SK-N-SH (cell line): ENCODE measurements at regions not wholly inside any gene's neighbourhood (a gene's known extent, or its start where the extent isn't known, plus 50 kb on each side); places are given as distances from the start of the nearest gene placed in this dataset.

Source experiments
- CTCF ChIA-PET: fragments of 300-600, 350-600 bp; formaldehyde crosslinking; extraction: SDS; loops from one replicate; lab custom pipeline; 2021; lab: Yijun Ruan, JAX
- POLR2A ChIA-PET: fragments of 350-600 bp; sonication (Branson Sonifier 250); formaldehyde crosslinking; extraction: SDS; loops from one replicate; lab custom pipeline; 2020; ENCODE audit warnings: antibody characterized with exemption, inconsistent platforms; lab: Yijun Ruan, JAX
- DNase-seq: peaks from one replicate; pipeline ENCODE4 v3.0.0; 2012
- H2AFZ ChIP-seq: fragments of 200-600 bp; sonication (generic); 2 replicates; pipeline ENCODE4 v1.8.1; 2016; ENCODE audit warnings: antibody characterized with exemption, mild to moderate bottlenecking, low read depth
- H3F3A ChIP-seq: fragments of 200-600 bp; sonication (generic); replicated peaks from 2 replicates; pipeline ENCODE3; 2016; ENCODE audit warnings: antibody characterized with exemption, mild to moderate bottlenecking; ENCODE audit not compliant: insufficient read depth
- H3K27ac ChIP-seq, 2 experiments: fragments of 200-500 bp in 1 of 2; fragments of 200-600 bp in 1 of 2; sonication (Bioruptor generic) in 1 of 2; sonication (generic), shearing (Covaris generic) in 1 of 2; 2 replicates each; pipeline versions ENCODE4 v1.5.1 to v1.6.1; 2014 to 2016; ENCODE audit warnings: low read depth in 2 of 2, inconsistent platforms in 1 of 2, low read length in 1 of 2, mild to moderate bottlenecking in 1 of 2, mixed read lengths in 1 of 2
- H3K27me3 ChIP-seq: fragments of 200-600 bp; sonication (generic), shearing (Covaris generic); 2 replicates; pipeline ENCODE4 v1.6.1; 2016; ENCODE audit warnings: mixed run types; ENCODE audit not compliant: insufficient read depth
- H3K36me3 ChIP-seq, 2 experiments: fragments of 200-500 bp in 1 of 2; fragments of 200-600 bp in 1 of 2; sonication (Bioruptor generic) in 1 of 2; sonication (generic) in 1 of 2; replicated peaks in 1 of 2; 2 replicates each; pipeline versions ENCODE3 to v1.5.1; 2014 to 2016; ENCODE audit warnings: low read length in 1 of 2, mild to moderate bottlenecking in 1 of 2; ENCODE audit not compliant: insufficient read depth in 2 of 2, control insufficient read depth in 1 of 2
- H3K4me1 ChIP-seq, 2 experiments: fragments of 200-500 bp in 1 of 2; fragments of 200-600 bp in 1 of 2; sonication (Bioruptor generic) in 1 of 2; sonication (generic), shearing (Covaris generic) in 1 of 2; 2 replicates each; pipeline versions ENCODE4 v1.5.1 to v1.6.1; 2014 to 2016; ENCODE audit warnings: low read depth in 1 of 2, low read length in 1 of 2, mixed run types in 1 of 2; ENCODE audit not compliant: insufficient read depth in 2 of 2, control insufficient read depth in 1 of 2
- H3K4me2 ChIP-seq: fragments of 200-600 bp; sonication (generic), shearing (Covaris generic); 2 replicates; pipeline ENCODE4 v1.6.1; 2017; ENCODE audit warnings: mixed run types
- H3K4me3 ChIP-seq, 2 experiments: fragments of 200-500 bp in 1 of 2; fragments of 200-600 bp in 1 of 2; sonication (Bioruptor generic) in 1 of 2; sonication (generic), shearing (Covaris generic) in 1 of 2; 2 replicates each; pipeline versions ENCODE4 v1.5.1 to v1.8.1; 2014 to 2016; ENCODE audit warnings: low read depth in 2 of 2, inconsistent platforms in 1 of 2, low read length in 1 of 2, mild to moderate bottlenecking in 1 of 2, mixed read lengths in 1 of 2, moderate library complexity in 1 of 2
- H3K79me2 ChIP-seq: fragments of 200-600 bp; sonication (generic); 2 replicates; pipeline ENCODE4 v1.8.1; 2017; ENCODE audit warnings: mild to moderate bottlenecking; ENCODE audit not compliant: insufficient read depth
- H3K9ac ChIP-seq: fragments of 200-600 bp; sonication (generic); 2 replicates; pipeline ENCODE4 v1.6.1; 2017; ENCODE audit warnings: mixed run types
- H3K9me2 ChIP-seq: fragments of 200-600 bp; sonication (generic); 2 replicates; pipeline ENCODE4 v1.6.1; 2017; ENCODE audit warnings: mixed run types
- H3K9me3 ChIP-seq: fragments of 200-600 bp; sonication (generic); 2 replicates; pipeline ENCODE4 v1.6.1; 2017; ENCODE audit warnings: mixed run types, mild to moderate bottlenecking, moderate library complexity
- H4K20me1 ChIP-seq: fragments of 200-600 bp; sonication (generic); 2 replicates; pipeline ENCODE4 v1.6.1; 2017; ENCODE audit warnings: mild to moderate bottlenecking, mixed run types; ENCODE audit not compliant: insufficient read depth
- EP300 ChIP-seq, 2 experiments: IDR thresholded peaks; 2 replicates each; pipeline versions ENCODE4 v1.4.0 to v1.6.1; 2012; ENCODE audit warnings: borderline replicate concordance in 1 of 2, low read depth in 1 of 2, low read length in 1 of 2
- EZH2phosphoT487 ChIP-seq: fragments of 200-600 bp; sonication (generic); IDR thresholded peaks from 2 replicates; pipeline ENCODE4 v1.6.1; 2017; ENCODE audit warnings: low read depth, mixed run types, mild to moderate bottlenecking, antibody characterized with exemption, moderate library complexity, borderline replicate concordance
- FOXM1 ChIP-seq: IDR thresholded peaks from 2 replicates; pipeline ENCODE4 v1.4.0; 2012; ENCODE audit warnings: low read depth, mild to moderate bottlenecking
- GABPA ChIP-seq: IDR thresholded peaks from 2 replicates; pipeline ENCODE4 v1.4.0; 2012; ENCODE audit warnings: low read depth, mild to moderate bottlenecking
- JUND ChIP-seq: IDR thresholded peaks from 2 replicates; pipeline ENCODE4 v1.4.0; 2012
- POLR2AphosphoS5 ChIP-seq: IDR thresholded peaks from 2 replicates; pipeline ENCODE4 v1.6.1; 2012; ENCODE audit warnings: low read depth, low read length
- RFX5 ChIP-seq: IDR thresholded peaks from 2 replicates; pipeline ENCODE4 v1.6.1; 2012; ENCODE audit warnings: mild to moderate bottlenecking, improper control_type of control experiment, low read length
- RXRA ChIP-seq: IDR thresholded peaks from 2 replicates; pipeline ENCODE4 v1.4.0; 2012; ENCODE audit warnings: low read depth, mild to moderate bottlenecking, borderline replicate concordance
- TCF12 ChIP-seq: IDR thresholded peaks from 2 replicates; pipeline ENCODE4 v1.4.0; 2012
- YY1 ChIP-seq: IDR thresholded peaks from 2 replicates; pipeline ENCODE4 v1.4.0; 2012; ENCODE audit warnings: low read depth, mild to moderate bottlenecking
- WGBS: methylation state at CpG from one replicate; pipeline ENCODE4 v1.1.6; 2017; ENCODE audit warnings: low lambda C conversion rate; 5-methylcytosine and 5-hydroxymethylcytosine counted together
- TF ChIP-seq, protein P1 (sequence below): IDR thresholded peaks from 2 replicates; pipeline ENCODE4 v1.6.1; 2012; ENCODE audit warnings: mild to moderate bottlenecking, low read depth, low read length, moderate library complexity
- TF ChIP-seq, protein P2 (sequence below): IDR thresholded peaks from 2 replicates; pipeline ENCODE4; 2012
- TF ChIP-seq, protein P3 (sequence below): fragments of 150-350 bp; IDR thresholded peaks from 2 replicates; pipeline ENCODE4 v1.6.1; 2017; ENCODE audit warnings: antibody characterized with exemption, low read length, low read depth, borderline replicate concordance
- TF ChIP-seq, protein P4 (sequence below): fragments of 150-350 bp; IDR thresholded peaks from 2 replicates; pipeline ENCODE4 v1.6.1; 2016; ENCODE audit warnings: mild to moderate bottlenecking, low read depth, low read length
- TF ChIP-seq, protein P5 (sequence below): fragments of 200-600 bp; sonication (generic); IDR thresholded peaks from 2 replicates; pipeline ENCODE4 v1.6.1; 2017; ENCODE audit warnings: antibody characterized with exemption, mild to moderate bottlenecking, moderate library complexity

DNA sequence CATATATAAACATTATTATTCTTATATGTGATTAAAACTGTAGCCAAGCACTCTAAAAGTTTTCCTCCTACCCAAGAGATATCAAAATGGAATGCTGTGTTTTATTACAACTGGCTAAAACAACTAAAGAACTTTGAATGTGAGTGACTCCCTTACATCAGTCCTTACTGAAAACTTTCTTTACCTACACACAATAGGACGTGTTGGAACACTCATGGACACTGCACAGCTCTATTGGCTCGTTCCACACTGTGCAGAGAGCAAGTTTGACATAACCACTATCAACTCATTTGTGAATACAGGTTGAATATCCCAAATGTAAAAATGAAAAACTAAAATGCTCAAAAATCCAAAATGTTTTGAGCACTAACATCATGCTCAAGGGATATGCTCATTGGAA lies 650.6 kb downstream of the SLC4A3 start:
- Histone ChIP-seq H3K27me3 (no peaks in the 10 kb centered on the region), H3K4me3 (no peak overlapping the region), H4K20me1 (no peaks in the 10 kb centered on the region), H3K4me1 (peaks cover 0 to 44% of the 10 kb centered on the region in 2 experiments; a peak in 3 of 4 replicates), H3K9me3 (no peaks in the 10 kb centered on the region), H3K27ac (peak overlapping the region in 1 of 2 experiments; percentile 76; a peak in 2 of 4 replicates), H2AFZ (no peak overlapping the region), H3K4me2 (no peak overlapping the region), H3F3A (peaks cover 36% of the 10 kb centered on the region), H3K79me2 (no peaks in the 10 kb centered on the region), H3K36me3 (no peaks in the 10 kb centered on the region), H3K9me2 (no peaks in the 10 kb centered on the region), H3K9ac (no peak overlapping the region)
- TF ChIP-seq POLR2AphosphoS5 (no peak), JUND (no peak), YY1 (no peak), RXRA (no peak), GABPA (no peak), TCF12 (no peak), RFX5 (no peak), FOXM1 (no peak), EP300 (IDR thresholded peaks at IDR 0.05; ENCODE audit: borderline replicate concordance in 1 of 2, low read depth in 1 of 2, low read length in 1 of 2) (no peak), EZH2phosphoT487 (no peak)
- TF ChIP-seq, protein P1, sequence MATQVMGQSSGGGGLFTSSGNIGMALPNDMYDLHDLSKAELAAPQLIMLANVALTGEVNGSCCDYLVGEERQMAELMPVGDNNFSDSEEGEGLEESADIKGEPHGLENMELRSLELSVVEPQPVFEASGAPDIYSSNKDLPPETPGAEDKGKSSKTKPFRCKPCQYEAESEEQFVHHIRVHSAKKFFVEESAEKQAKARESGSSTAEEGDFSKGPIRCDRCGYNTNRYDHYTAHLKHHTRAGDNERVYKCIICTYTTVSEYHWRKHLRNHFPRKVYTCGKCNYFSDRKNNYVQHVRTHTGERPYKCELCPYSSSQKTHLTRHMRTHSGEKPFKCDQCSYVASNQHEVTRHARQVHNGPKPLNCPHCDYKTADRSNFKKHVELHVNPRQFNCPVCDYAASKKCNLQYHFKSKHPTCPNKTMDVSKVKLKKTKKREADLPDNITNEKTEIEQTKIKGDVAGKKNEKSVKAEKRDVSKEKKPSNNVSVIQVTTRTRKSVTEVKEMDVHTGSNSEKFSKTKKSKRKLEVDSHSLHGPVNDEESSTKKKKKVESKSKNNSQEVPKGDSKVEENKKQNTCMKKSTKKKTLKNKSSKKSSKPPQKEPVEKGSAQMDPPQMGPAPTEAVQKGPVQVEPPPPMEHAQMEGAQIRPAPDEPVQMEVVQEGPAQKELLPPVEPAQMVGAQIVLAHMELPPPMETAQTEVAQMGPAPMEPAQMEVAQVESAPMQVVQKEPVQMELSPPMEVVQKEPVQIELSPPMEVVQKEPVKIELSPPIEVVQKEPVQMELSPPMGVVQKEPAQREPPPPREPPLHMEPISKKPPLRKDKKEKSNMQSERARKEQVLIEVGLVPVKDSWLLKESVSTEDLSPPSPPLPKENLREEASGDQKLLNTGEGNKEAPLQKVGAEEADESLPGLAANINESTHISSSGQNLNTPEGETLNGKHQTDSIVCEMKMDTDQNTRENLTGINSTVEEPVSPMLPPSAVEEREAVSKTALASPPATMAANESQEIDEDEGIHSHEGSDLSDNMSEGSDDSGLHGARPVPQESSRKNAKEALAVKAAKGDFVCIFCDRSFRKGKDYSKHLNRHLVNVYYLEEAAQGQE, result no peak
- TF ChIP-seq, protein P2, sequence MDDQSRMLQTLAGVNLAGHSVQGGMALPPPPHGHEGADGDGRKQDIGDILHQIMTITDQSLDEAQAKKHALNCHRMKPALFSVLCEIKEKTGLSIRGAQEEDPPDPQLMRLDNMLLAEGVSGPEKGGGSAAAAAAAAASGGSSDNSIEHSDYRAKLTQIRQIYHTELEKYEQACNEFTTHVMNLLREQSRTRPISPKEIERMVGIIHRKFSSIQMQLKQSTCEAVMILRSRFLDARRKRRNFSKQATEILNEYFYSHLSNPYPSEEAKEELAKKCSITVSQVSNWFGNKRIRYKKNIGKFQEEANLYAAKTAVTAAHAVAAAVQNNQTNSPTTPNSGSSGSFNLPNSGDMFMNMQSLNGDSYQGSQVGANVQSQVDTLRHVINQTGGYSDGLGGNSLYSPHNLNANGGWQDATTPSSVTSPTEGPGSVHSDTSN, result no peak
- TF ChIP-seq, protein P3, sequence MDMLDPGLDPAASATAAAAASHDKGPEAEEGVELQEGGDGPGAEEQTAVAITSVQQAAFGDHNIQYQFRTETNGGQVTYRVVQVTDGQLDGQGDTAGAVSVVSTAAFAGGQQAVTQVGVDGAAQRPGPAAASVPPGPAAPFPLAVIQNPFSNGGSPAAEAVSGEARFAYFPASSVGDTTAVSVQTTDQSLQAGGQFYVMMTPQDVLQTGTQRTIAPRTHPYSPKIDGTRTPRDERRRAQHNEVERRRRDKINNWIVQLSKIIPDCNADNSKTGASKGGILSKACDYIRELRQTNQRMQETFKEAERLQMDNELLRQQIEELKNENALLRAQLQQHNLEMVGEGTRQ, result no peak
- TF ChIP-seq, protein P4, sequence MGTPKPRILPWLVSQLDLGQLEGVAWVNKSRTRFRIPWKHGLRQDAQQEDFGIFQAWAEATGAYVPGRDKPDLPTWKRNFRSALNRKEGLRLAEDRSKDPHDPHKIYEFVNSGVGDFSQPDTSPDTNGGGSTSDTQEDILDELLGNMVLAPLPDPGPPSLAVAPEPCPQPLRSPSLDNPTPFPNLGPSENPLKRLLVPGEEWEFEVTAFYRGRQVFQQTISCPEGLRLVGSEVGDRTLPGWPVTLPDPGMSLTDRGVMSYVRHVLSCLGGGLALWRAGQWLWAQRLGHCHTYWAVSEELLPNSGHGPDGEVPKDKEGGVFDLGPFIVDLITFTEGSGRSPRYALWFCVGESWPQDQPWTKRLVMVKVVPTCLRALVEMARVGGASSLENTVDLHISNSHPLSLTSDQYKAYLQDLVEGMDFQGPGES, result no peak
- TF ChIP-seq, protein P5, sequence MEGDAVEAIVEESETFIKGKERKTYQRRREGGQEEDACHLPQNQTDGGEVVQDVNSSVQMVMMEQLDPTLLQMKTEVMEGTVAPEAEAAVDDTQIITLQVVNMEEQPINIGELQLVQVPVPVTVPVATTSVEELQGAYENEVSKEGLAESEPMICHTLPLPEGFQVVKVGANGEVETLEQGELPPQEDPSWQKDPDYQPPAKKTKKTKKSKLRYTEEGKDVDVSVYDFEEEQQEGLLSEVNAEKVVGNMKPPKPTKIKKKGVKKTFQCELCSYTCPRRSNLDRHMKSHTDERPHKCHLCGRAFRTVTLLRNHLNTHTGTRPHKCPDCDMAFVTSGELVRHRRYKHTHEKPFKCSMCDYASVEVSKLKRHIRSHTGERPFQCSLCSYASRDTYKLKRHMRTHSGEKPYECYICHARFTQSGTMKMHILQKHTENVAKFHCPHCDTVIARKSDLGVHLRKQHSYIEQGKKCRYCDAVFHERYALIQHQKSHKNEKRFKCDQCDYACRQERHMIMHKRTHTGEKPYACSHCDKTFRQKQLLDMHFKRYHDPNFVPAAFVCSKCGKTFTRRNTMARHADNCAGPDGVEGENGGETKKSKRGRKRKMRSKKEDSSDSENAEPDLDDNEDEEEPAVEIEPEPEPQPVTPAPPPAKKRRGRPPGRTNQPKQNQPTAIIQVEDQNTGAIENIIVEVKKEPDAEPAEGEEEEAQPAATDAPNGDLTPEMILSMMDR, result no peak
- ChIA-PET CTCF (no interaction called here), POLR2A (no interaction called here)
- DNase-seq, result no peak
- 35% methylated on average over 2 of the region's 2 CpGs for WGBS
